HepG2 (cell line): ENCODE measurements at regions not wholly inside any gene's neighbourhood (a gene's known extent, or its start where the extent isn't known, plus 50 kb on each side); places are given as distances from the start of the nearest gene placed in this dataset.

Experiments used
- ARNTL ChIP-seq: sonication (generic); formaldehyde crosslinking; IDR thresholded peaks from 2 replicates; pipeline ENCODE4 v1.4.0; 2020; ENCODE audit warnings: mild to moderate bottlenecking, missing genetic modification reagents
- ATM ChIP-seq: fragments of 450-650 bp; IDR thresholded peaks from 2 replicates; pipeline ENCODE4 v1.7.1; 2017; ENCODE audit warnings: mild to moderate bottlenecking, borderline replicate concordance
- CTCF ChIP-seq: sonication (generic); formaldehyde crosslinking; IDR thresholded peaks from 2 replicates; pipeline ENCODE4 v1.5.0; 2020; ENCODE audit warnings: mild to moderate bottlenecking, missing genetic modification reagents, moderate library complexity
- EZH2 ChIP-seq: conservative IDR thresholded peaks from 2 replicates; pipeline ENCODE4 v1.6.1; 2012; ENCODE audit warnings: mild to moderate bottlenecking, low read depth, low read length, moderate library complexity
- KMT2A ChIP-seq: sonication (generic); formaldehyde crosslinking; IDR thresholded peaks from 2 replicates; pipeline ENCODE4 v1.4.0; 2020; ENCODE audit warnings: missing genetic modification reagents
- PBX3 ChIP-seq: sonication (generic); formaldehyde crosslinking; IDR thresholded peaks from 2 replicates; pipeline ENCODE4 v1.8.1; 2023; ENCODE audit warnings: missing genetic modification reagents, inconsistent platforms, borderline replicate concordance
- PLSCR1 ChIP-seq: sonication (generic); formaldehyde crosslinking; IDR thresholded peaks from 2 replicates; pipeline ENCODE4 v1.5.0; 2020; ENCODE audit warnings: missing genetic modification reagents, mild to moderate bottlenecking, borderline replicate concordance
- POLR2AphosphoS2 ChIP-seq: IDR thresholded peaks from 2 replicates; pipeline ENCODE4 v1.6.1; 2011; ENCODE audit warnings: low read depth, low read length, improper control_type of control experiment
- TOPORS ChIP-seq: sonication (generic); formaldehyde crosslinking; IDR thresholded peaks from 2 replicates; pipeline ENCODE4 v1.8.0; 2023; ENCODE audit warnings: mild to moderate bottlenecking, missing genetic modification reagents
- ZBTB25 ChIP-seq: IDR thresholded peaks from 2 replicates; pipeline ENCODE4 v1.6.1; 2018; ENCODE audit warnings: missing genetic modification reagents
- ZFP36 ChIP-seq: fragments of 150-350 bp; IDR thresholded peaks from 2 replicates; pipeline ENCODE4 v1.6.1; 2018; ENCODE audit warnings: borderline replicate concordance, low read length, low read depth; ENCODE audit not compliant: partially characterized antibody
- TF ChIP-seq, protein P1 (sequence below): sonication (generic); formaldehyde crosslinking; IDR thresholded peaks from 2 replicates; pipeline ENCODE4 v1.4.0; 2020; ENCODE audit warnings: missing genetic modification reagents
- TF ChIP-seq, protein P2 (sequence below): IDR thresholded peaks from 2 replicates; pipeline ENCODE4 v1.6.1; 2016; ENCODE audit warnings: missing compliant biosample characterization, missing genetic modification reagents, borderline replicate concordance
- TF ChIP-seq, protein P3 (sequence below): sonication (generic); formaldehyde crosslinking; IDR thresholded peaks from 2 replicates; pipeline ENCODE4 v1.4.0; 2020; ENCODE audit warnings: missing genetic modification reagents

GRCh38 chr3:155007729-155008128, 72.4 kb upstream of the MME start:
- TF ChIP-seq PBX3, result no peak
- TF ChIP-seq ZFP36, result no peak
- TF ChIP-seq ZBTB25 (CRISPR knock-in tag), result no peak
- TF ChIP-seq TOPORS (CRISPR knock-in tag), result no peak
- TF ChIP-seq, protein P1, sequence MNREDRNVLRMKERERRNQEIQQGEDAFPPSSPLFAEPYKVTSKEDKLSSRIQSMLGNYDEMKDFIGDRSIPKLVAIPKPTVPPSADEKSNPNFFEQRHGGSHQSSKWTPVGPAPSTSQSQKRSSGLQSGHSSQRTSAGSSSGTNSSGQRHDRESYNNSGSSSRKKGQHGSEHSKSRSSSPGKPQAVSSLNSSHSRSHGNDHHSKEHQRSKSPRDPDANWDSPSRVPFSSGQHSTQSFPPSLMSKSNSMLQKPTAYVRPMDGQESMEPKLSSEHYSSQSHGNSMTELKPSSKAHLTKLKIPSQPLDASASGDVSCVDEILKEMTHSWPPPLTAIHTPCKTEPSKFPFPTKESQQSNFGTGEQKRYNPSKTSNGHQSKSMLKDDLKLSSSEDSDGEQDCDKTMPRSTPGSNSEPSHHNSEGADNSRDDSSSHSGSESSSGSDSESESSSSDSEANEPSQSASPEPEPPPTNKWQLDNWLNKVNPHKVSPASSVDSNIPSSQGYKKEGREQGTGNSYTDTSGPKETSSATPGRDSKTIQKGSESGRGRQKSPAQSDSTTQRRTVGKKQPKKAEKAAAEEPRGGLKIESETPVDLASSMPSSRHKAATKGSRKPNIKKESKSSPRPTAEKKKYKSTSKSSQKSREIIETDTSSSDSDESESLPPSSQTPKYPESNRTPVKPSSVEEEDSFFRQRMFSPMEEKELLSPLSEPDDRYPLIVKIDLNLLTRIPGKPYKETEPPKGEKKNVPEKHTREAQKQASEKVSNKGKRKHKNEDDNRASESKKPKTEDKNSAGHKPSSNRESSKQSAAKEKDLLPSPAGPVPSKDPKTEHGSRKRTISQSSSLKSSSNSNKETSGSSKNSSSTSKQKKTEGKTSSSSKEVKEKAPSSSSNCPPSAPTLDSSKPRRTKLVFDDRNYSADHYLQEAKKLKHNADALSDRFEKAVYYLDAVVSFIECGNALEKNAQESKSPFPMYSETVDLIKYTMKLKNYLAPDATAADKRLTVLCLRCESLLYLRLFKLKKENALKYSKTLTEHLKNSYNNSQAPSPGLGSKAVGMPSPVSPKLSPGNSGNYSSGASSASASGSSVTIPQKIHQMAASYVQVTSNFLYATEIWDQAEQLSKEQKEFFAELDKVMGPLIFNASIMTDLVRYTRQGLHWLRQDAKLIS, result no peak
- TF ChIP-seq PLSCR1, result no peak
- TF ChIP-seq EZH2, result no peak
- TF ChIP-seq CTCF (CRISPR knock-in tag), result no peak
- TF ChIP-seq, protein P2, sequence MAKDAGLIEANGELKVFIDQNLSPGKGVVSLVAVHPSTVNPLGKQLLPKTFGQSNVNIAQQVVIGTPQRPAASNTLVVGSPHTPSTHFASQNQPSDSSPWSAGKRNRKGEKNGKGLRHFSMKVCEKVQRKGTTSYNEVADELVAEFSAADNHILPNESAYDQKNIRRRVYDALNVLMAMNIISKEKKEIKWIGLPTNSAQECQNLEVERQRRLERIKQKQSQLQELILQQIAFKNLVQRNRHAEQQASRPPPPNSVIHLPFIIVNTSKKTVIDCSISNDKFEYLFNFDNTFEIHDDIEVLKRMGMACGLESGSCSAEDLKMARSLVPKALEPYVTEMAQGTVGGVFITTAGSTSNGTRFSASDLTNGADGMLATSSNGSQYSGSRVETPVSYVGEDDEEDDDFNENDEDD, result no peak
- no peak for TF ChIP-seq POLR2AphosphoS2
- TF ChIP-seq ARNTL (CRISPR knock-in tag), result no peak
- no peak for TF ChIP-seq ATM
- TF ChIP-seq, protein P3, sequence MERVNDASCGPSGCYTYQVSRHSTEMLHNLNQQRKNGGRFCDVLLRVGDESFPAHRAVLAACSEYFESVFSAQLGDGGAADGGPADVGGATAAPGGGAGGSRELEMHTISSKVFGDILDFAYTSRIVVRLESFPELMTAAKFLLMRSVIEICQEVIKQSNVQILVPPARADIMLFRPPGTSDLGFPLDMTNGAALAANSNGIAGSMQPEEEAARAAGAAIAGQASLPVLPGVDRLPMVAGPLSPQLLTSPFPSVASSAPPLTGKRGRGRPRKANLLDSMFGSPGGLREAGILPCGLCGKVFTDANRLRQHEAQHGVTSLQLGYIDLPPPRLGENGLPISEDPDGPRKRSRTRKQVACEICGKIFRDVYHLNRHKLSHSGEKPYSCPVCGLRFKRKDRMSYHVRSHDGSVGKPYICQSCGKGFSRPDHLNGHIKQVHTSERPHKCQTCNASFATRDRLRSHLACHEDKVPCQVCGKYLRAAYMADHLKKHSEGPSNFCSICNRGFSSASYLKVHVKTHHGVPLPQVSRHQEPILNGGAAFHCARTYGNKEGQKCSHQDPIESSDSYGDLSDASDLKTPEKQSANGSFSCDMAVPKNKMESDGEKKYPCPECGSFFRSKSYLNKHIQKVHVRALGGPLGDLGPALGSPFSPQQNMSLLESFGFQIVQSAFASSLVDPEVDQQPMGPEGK (CRISPR knock-in tag), result no peak
- TF ChIP-seq KMT2A (CRISPR knock-in tag), result no peak
